ENCODE measurements at regions not wholly inside any gene's neighbourhood (a gene's known extent, or its start where the extent isn't known, plus 50 kb on each side); places are given as distances from the start of the nearest gene placed in this dataset.

GRCh38 chr4:179766938-179767337 lies 2324.7 kb upstream of the AGA start:
- peaks cover 0 to 5% (median 0%) of the 10 kb centered on the region in 4 donors for H3K9me3 ChIP-seq
- H3K27ac ChIP-seq (replicated peaks in 1 of 4), result no peak overlapping the region
- 78% methylated on average over 4 of the region's 4 CpGs for WGBS
- intact Hi-C loops (cut with DNase I), result no loop called here
- TF ChIP-seq POLR2AphosphoS5 (IDR thresholded peaks at IDR 0.05) (no peak), POLR2A (IDR thresholded peaks at IDR 0.05; ENCODE audit: low read depth) (no peak), EP300 (IDR thresholded peaks at IDR 0.05) (no peak), CTCF (IDR thresholded peaks at IDR 0.05) (no peak)
- no peak overlapping the region for H3K4me3 ChIP-seq
- no peaks in the 10 kb centered on the region for H3K27me3 ChIP-seq
- no peaks in the 10 kb centered on the region for H3K4me1 ChIP-seq
- no peak for DNase-seq (ENCODE audit: extremely low spot score)
- no peaks in the 10 kb centered on the region for H3K36me3 ChIP-seq

- 76% methylated on average over 3 of the region's 3 CpGs for WGBS
- no peak overlapping the region for H3K4me3 ChIP-seq
- no peak for TF ChIP-seq EP300 (IDR thresholded peaks at IDR 0.05)
- no peak for TF ChIP-seq CTCF (IDR thresholded peaks at IDR 0.05)
- no peak for TF ChIP-seq POLR2AphosphoS5 (IDR thresholded peaks at IDR 0.05)
- no peak for TF ChIP-seq POLR2A (IDR thresholded peaks at IDR 0.05; ENCODE audit: low read depth)
- H3K27me3 ChIP-seq, result no peaks in the 10 kb centered on the region
- intact Hi-C loops (cut with DNase I), result no loop called here
- no peak for DNase-seq (ENCODE audit: extremely low spot score)
- H3K4me1 ChIP-seq, result no peaks in the 10 kb centered on the region
- no peak overlapping the region for H3K27ac ChIP-seq (replicated peaks in 1 of 4)
- peaks cover 0 to 5% (median 0%) of the 10 kb centered on the region in 4 donors for H3K9me3 ChIP-seq
- H3K36me3 ChIP-seq, result no peaks in the 10 kb centered on the region
Measured at GRCh38 chr4:179768996-179769395, 2326.8 kb upstream of the AGA start.

- WGBS, result 60% methylated on average over 5 of the region's 5 CpGs
- Histone ChIP-seq H3K27me3 (no peaks in the 10 kb centered on the region), H3K4me1 (no peaks in the 10 kb centered on the region), H3K27ac (replicated peaks in 1 of 4) (no peak overlapping the region), H3K36me3 (no peaks in the 10 kb centered on the region), H3K9me3 (no peaks in the 10 kb centered on the region), H3K4me3 (no peak overlapping the region)
- intact Hi-C loops (cut with DNase I), result no loop called here
- no peak for DNase-seq (ENCODE audit: extremely low spot score)
- TF ChIP-seq POLR2A (IDR thresholded peaks at IDR 0.05; ENCODE audit: low read depth), result no peak
- TF ChIP-seq POLR2AphosphoS5 (IDR thresholded peaks at IDR 0.05), result no peak
- TF ChIP-seq CTCF (IDR thresholded peaks at IDR 0.05), result no peak
- no peak for TF ChIP-seq EP300 (IDR thresholded peaks at IDR 0.05)
Measured at GRCh38 chr4:179797738-179798137, 2355.5 kb upstream of the AGA start.

- H3K27me3 ChIP-seq, result no peaks in the 10 kb centered on the region
- H3K27ac ChIP-seq (replicated peaks in 1 of 4), result no peak overlapping the region
- intact Hi-C loops (cut with DNase I), result no loop called here
- H3K9me3 ChIP-seq, result no peaks in the 10 kb centered on the region
- 60% methylated on average over 1 of the region's 1 CpG for WGBS
- no peak for DNase-seq (ENCODE audit: extremely low spot score)
- no peaks in the 10 kb centered on the region for H3K4me1 ChIP-seq
- H3K36me3 ChIP-seq, result no peaks in the 10 kb centered on the region
- H3K4me3 ChIP-seq, result no peak overlapping the region
- TF ChIP-seq POLR2A (IDR thresholded peaks at IDR 0.05; ENCODE audit: low read depth) (no peak), CTCF (IDR thresholded peaks at IDR 0.05) (no peak), EP300 (IDR thresholded peaks at IDR 0.05) (no peak), POLR2AphosphoS5 (IDR thresholded peaks at IDR 0.05) (no peak)
Measured at GRCh38 chr4:179803857-179804256, 2361.6 kb upstream of the AGA start.

- TF ChIP-seq POLR2A (IDR thresholded peaks at IDR 0.05; ENCODE audit: low read depth) (no peak), CTCF (IDR thresholded peaks at IDR 0.05) (no peak), EP300 (IDR thresholded peaks at IDR 0.05) (no peak), POLR2AphosphoS5 (IDR thresholded peaks at IDR 0.05) (no peak)
- WGBS, result 57% methylated on average over 1 of the region's 1 CpG
- intact Hi-C loops (cut with DNase I), result no loop called here
- Histone ChIP-seq H3K36me3 (no peaks in the 10 kb centered on the region), H3K4me3 (no peak overlapping the region), H3K27me3 (no peaks in the 10 kb centered on the region), H3K27ac (replicated peaks in 1 of 4) (no peak overlapping the region), H3K4me1 (no peaks in the 10 kb centered on the region), H3K9me3 (no peaks in the 10 kb centered on the region)
- DNase-seq (ENCODE audit: extremely low spot score), result no peak
Measured at GRCh38 chr4:179804440-179804839, 2362.2 kb upstream of the AGA start.

Measured in esophagus muscularis mucosa (tissue), 4 donors.